IMR-90 (cell line): ENCODE measurements at regions not wholly inside any gene's neighbourhood (a gene's known extent, or its start where the extent isn't known, plus 50 kb on each side); places are given as distances from the start of the nearest gene placed in this dataset.

Experiments used
- ATAC-seq: fragments of 200-7000 bp; cut with Tn5 transposase; 2 replicates; pipeline ENCODE4 v1.9.1; 2020; ENCODE audit warnings: low read depth, mild to moderate bottlenecking, moderate library complexity
- BruUV-seq: library from RNA; stranded (reverse); fragments of 400-500 nt; replicated peaks from 2 replicates; lab custom pipeline; 2021; lab: Mats Ljungman, UMichigan
- CTCF ChIA-PET: fragments of 300-600 bp; formaldehyde crosslinking; extraction: SDS; loops from one replicate; lab custom pipeline; 2021; ENCODE audit warnings: antibody characterized with exemption; lab: Yijun Ruan, JAX
- POLR2A ChIA-PET: fragments of 300-600 bp; sonication (Branson Sonifier 250); formaldehyde crosslinking; loops from one replicate; lab custom pipeline; 2022; ENCODE audit warnings: antibody characterized with exemption; ENCODE audit not compliant: unreplicated experiment; lab: Charles Lee
- DNase-seq: peaks from one replicate; pipeline ENCODE4 v3.0.0; 2013
- H2AFZ ChIP-seq: replicated peaks from 2 replicates; pipeline ENCODE3; 2013; ENCODE audit warnings: low read length, mild to moderate bottlenecking; ENCODE audit not compliant: poor library complexity
- H2AK5ac ChIP-seq: 2 replicates; pipeline ENCODE4 v1.6.1; 2013; ENCODE audit warnings: low read depth, low read length, inconsistent platforms
- H2AK9ac ChIP-seq: replicated peaks from 2 replicates; pipeline ENCODE3; 2013; ENCODE audit warnings: mild to moderate bottlenecking, low read depth, low read length, moderate library complexity; ENCODE audit not compliant: poor library complexity
- H2BK120ac ChIP-seq: 2 replicates; pipeline ENCODE4 v1.6.1; 2013; ENCODE audit warnings: low read depth, low read length, inconsistent platforms
- H2BK15ac ChIP-seq: 3 replicates; pipeline ENCODE4 v1.6.1; 2013; ENCODE audit warnings: low read depth, low read length, inconsistent platforms
- H2BK20ac ChIP-seq: 2 replicates; pipeline ENCODE4 v1.6.1; 2013; ENCODE audit warnings: low read depth, mild to moderate bottlenecking, inconsistent platforms, low read length, moderate library complexity
- H2BK5ac ChIP-seq: 2 replicates; pipeline ENCODE4 v1.6.1; 2013; ENCODE audit warnings: mild to moderate bottlenecking, low read depth, low read length, inconsistent platforms; ENCODE audit not compliant: poor library complexity, severe bottlenecking
- H3K14ac ChIP-seq: replicated peaks from 2 replicates; pipeline ENCODE4 v1.6.1; 2013; ENCODE audit warnings: low read depth, low read length, inconsistent platforms
- H3K18ac ChIP-seq: 2 replicates; pipeline ENCODE4 v1.6.1; 2013; ENCODE audit warnings: low read depth, low read length, control low read depth
- H3K23ac ChIP-seq: 2 replicates; pipeline ENCODE4 v1.6.1; 2013; ENCODE audit warnings: low read depth, low read length, inconsistent platforms
- H3K27ac ChIP-seq: 2 replicates; pipeline ENCODE4 v1.5.1; 2013; ENCODE audit warnings: mild to moderate bottlenecking, control low read depth, low read length; ENCODE audit not compliant: insufficient read depth
- H3K27me3 ChIP-seq: 2 replicates; pipeline ENCODE4 v1.6.1; 2013; ENCODE audit warnings: low read length; ENCODE audit not compliant: control insufficient read depth, insufficient read depth
- H3K36me3 ChIP-seq: 2 replicates; pipeline ENCODE4 v1.6.1; 2013; ENCODE audit warnings: low read length, mixed read lengths; ENCODE audit not compliant: control insufficient read depth, insufficient read depth
- H3K4ac ChIP-seq: 2 replicates; pipeline ENCODE4 v1.6.1; 2013; ENCODE audit warnings: low read depth, low read length, inconsistent platforms
- H3K4me1 ChIP-seq: 2 replicates; pipeline ENCODE4 v1.6.1; 2013; ENCODE audit warnings: low read length, mixed read lengths; ENCODE audit not compliant: control insufficient read depth, insufficient read depth
- H3K4me2 ChIP-seq: 2 replicates; pipeline ENCODE4 v1.6.1; 2013; ENCODE audit warnings: low read depth, mild to moderate bottlenecking, control low read depth, low read length, moderate library complexity
- H3K4me3 ChIP-seq: 2 replicates; pipeline ENCODE4 v1.5.1; 2013; ENCODE audit warnings: low read depth, mild to moderate bottlenecking, control low read depth, low read length, moderate library complexity; ENCODE audit not compliant: insufficient read depth
- H3K56ac ChIP-seq: 2 replicates; pipeline ENCODE4 v1.6.1; 2013; ENCODE audit warnings: low read length, inconsistent platforms; ENCODE audit not compliant: insufficient read depth; ENCODE audit errors: extremely low read depth
- H3K79me1 ChIP-seq, 2 experiments: 2 replicates each; pipeline ENCODE4 v1.6.1; 2013; ENCODE audit warnings: low read length in 2 of 2, inconsistent platforms in 1 of 2, low read depth in 1 of 2
- H3K9ac ChIP-seq: 2 replicates; pipeline ENCODE4 v1.6.1; 2013; ENCODE audit warnings: low read depth, low read length, control low read depth
- H3K9me1 ChIP-seq: 2 replicates; pipeline ENCODE4 v1.6.1; 2013; ENCODE audit warnings: low read length, inconsistent platforms; ENCODE audit not compliant: insufficient read depth
- H3K9me3 ChIP-seq: 2 replicates; pipeline ENCODE4 v1.6.1; 2013; ENCODE audit warnings: low read length; ENCODE audit not compliant: control insufficient read depth, insufficient read depth
- H4K20me1 ChIP-seq: 2 replicates; pipeline ENCODE4 v1.6.1; 2013; ENCODE audit warnings: low read length, inconsistent platforms; ENCODE audit not compliant: insufficient read depth
- H4K5ac ChIP-seq: 2 replicates; pipeline ENCODE4 v1.6.1; 2013; ENCODE audit warnings: mild to moderate bottlenecking, low read depth, low read length, control low read depth
- H4K8ac ChIP-seq, 2 experiments: 2 replicates each; pipeline ENCODE4 v1.6.1; 2013; ENCODE audit warnings: low read depth in 2 of 2, low read length in 2 of 2, control low read depth in 1 of 2, inconsistent platforms in 1 of 2
- H4K91ac ChIP-seq: 2 replicates; pipeline ENCODE4 v1.6.1; 2013; ENCODE audit warnings: low read depth, low read length, inconsistent platforms; ENCODE audit not compliant: insufficient read depth
- BHLHE40 ChIP-seq: fragments of 150-350 bp; IDR thresholded peaks from 2 replicates; pipeline ENCODE4 v1.6.1; 2016; ENCODE audit warnings: mild to moderate bottlenecking, low read depth, low read length
- CEBPB ChIP-seq: IDR thresholded peaks from 2 replicates; pipeline ENCODE4 v1.6.1; 2012; ENCODE audit warnings: low read depth, low read length, improper control_type of control experiment
- CHD1 ChIP-seq: IDR thresholded peaks from 2 replicates; pipeline ENCODE4 v1.6.1; 2012; ENCODE audit warnings: low read depth, low read length, improper control_type of control experiment
- CTCF ChIP-seq: conservative IDR thresholded peaks from 2 replicates; pipeline ENCODE4 v1.5.1; 2012; ENCODE audit warnings: mild to moderate bottlenecking, low read depth, low read length, improper control_type of control experiment
- ELK1 ChIP-seq: fragments of 150-350 bp; IDR thresholded peaks from 2 replicates; pipeline ENCODE4 v1.6.1; 2016; ENCODE audit warnings: low read depth, mild to moderate bottlenecking, low read length, moderate library complexity, borderline replicate concordance
- FOS ChIP-seq: fragments of 150-350 bp; IDR thresholded peaks from 2 replicates; pipeline ENCODE4 v1.6.1; 2016; ENCODE audit warnings: low read depth, low read length
- MAFK ChIP-seq: IDR thresholded peaks from 2 replicates; pipeline ENCODE4 v1.6.1; 2012; ENCODE audit warnings: low read depth, low read length, improper control_type of control experiment
- MAZ ChIP-seq: IDR thresholded peaks from 2 replicates; pipeline ENCODE4 v1.6.1; 2012; ENCODE audit warnings: low read depth, mild to moderate bottlenecking, low read length, improper control_type of control experiment, moderate library complexity, borderline replicate concordance
- MXI1 ChIP-seq: IDR thresholded peaks from 2 replicates; pipeline ENCODE4 v1.6.1; 2012; ENCODE audit warnings: low read depth, mild to moderate bottlenecking, low read length, moderate library complexity, borderline replicate concordance
- NFE2L2 ChIP-seq: fragments of 150-350 bp; IDR thresholded peaks from 2 replicates; pipeline ENCODE4 v1.6.1; 2016; ENCODE audit warnings: low read depth, mild to moderate bottlenecking, low read length
- POLR2A ChIP-seq: IDR thresholded peaks from 2 replicates; pipeline ENCODE4 v1.6.1; 2012; ENCODE audit warnings: mild to moderate bottlenecking, low read depth, low read length
- RAD21 ChIP-seq: IDR thresholded peaks from 2 replicates; pipeline ENCODE4 v1.6.1; 2012; ENCODE audit warnings: low read length, improper control_type of control experiment
- RCOR1 ChIP-seq: IDR thresholded peaks from 2 replicates; pipeline ENCODE4 v1.6.1; 2012; ENCODE audit warnings: mild to moderate bottlenecking, low read length, improper control_type of control experiment; ENCODE audit not compliant: insufficient replicate concordance
- RFX5 ChIP-seq: IDR thresholded peaks from 2 replicates; pipeline ENCODE4 v1.8.0; 2012; ENCODE audit warnings: low read depth, mild to moderate bottlenecking, low read length, moderate library complexity
- SMC3 ChIP-seq: fragments of 150-350 bp; IDR thresholded peaks from 2 replicates; pipeline ENCODE4 v1.6.1; 2016; ENCODE audit warnings: low read depth, mild to moderate bottlenecking, antibody characterized with exemption, low read length, moderate library complexity
- USF2 ChIP-seq: fragments of 150-350 bp; IDR thresholded peaks from 2 replicates; pipeline ENCODE4 v1.6.1; 2017; ENCODE audit warnings: mild to moderate bottlenecking, antibody characterized with exemption, low read length, low read depth
- WGBS, 2 experiments: methylation state at CpG; one replicate each; pipeline versions ENCODE4 v1.1.5 to v1.1.7; 2013; ENCODE audit warnings: missing lambda C conversion rate in 2 of 2; ENCODE audit not compliant: insufficient read length in 1 of 2; ENCODE audit errors: extremely low coverage in 2 of 2; 5-methylcytosine and 5-hydroxymethylcytosine counted together
- dilution Hi-C: fragments of 300-500 bp; cut with HindIII; formaldehyde crosslinking; loops from one replicate; pipeline ENCODE4 v1.14.3; 2018; ENCODE audit warnings: low sequenced_read_pairs; ENCODE audit not compliant: unreplicated experiment
- in situ Hi-C: fragments of 300-500 bp; cut with MboI; formaldehyde crosslinking; loops from 3 replicates; pipeline ENCODE4 v1.14.3; 2019; ENCODE audit warnings: low sequenced_read_pairs, inconsistent platforms, mixed read lengths
- intact Hi-C: fragments of 100-400 bp; cut with micrococcal nuclease; formaldehyde crosslinking; loops from 2 replicates; pipeline ENCODE4 v1.10.0; 2022

- Histone ChIP-seq H2BK15ac (no peak overlapping the region), H3K23ac (no peak overlapping the region), H3K4me1 (no peaks in the 10 kb centered on the region), H2BK5ac (no peak overlapping the region), H2BK120ac (no peak overlapping the region), H3K4me3 (no peak overlapping the region), H3K27me3 (peaks cover 9% of the 10 kb centered on the region), H4K91ac (no peak overlapping the region), H3K9me3 (no peaks in the 10 kb centered on the region; the same call in 1 of the 2 replicates), H3K36me3 (no peaks in the 10 kb centered on the region), H3K4me2 (no peak overlapping the region), H2BK20ac (no peak overlapping the region), H2AFZ (no peak overlapping the region), H2AK9ac (no peak overlapping the region), H3K9ac (no peak overlapping the region), H3K4ac (no peak overlapping the region), H3K9me1 (no peaks in the 10 kb centered on the region), H4K8ac (no peak overlapping the region), H3K56ac (no peak overlapping the region), H4K20me1 (no peaks in the 10 kb centered on the region), H3K18ac (no peak overlapping the region), H3K79me1 (no peaks in the 10 kb centered on the region), H3K14ac (no peak overlapping the region), H3K27ac (no peak overlapping the region), H4K5ac (no peak overlapping the region), H2AK5ac (no peak overlapping the region)
- ChIA-PET POLR2A (no interaction called here), CTCF (no interaction called here)
- DNase-seq (no peak), ATAC-seq (no peak)
- WGBS, 2 experiments = no CpG with 5 or more reads among the region's 3 CpGs
- BruUV-seq = no TSS peak
- TF ChIP-seq MAZ (no peak), RFX5 (no peak), SMC3 (no peak), RCOR1 (no peak), ELK1 (no peak), MAFK (no peak), CHD1 (no peak), CTCF (no peak), POLR2A (no peak), CEBPB (no peak), MXI1 (no peak), FOS (no peak), NFE2L2 (no peak), RAD21 (no peak), BHLHE40 (no peak), USF2 (no peak)
- dilution Hi-C loops = no loop called here
- intact Hi-C loops = no loop called here
- in situ Hi-C loops = no loop called here
Observed at GRCh38 chr2:235277485-235277884, 216.4 kb upstream of the AGAP1 start.
